Activated T-cell treated with anti-CD3 and anti-CD28 coated beads for 1 hour (primary cell): ENCODE measurements at regions not wholly inside any gene's neighbourhood (a gene's known extent, or its start where the extent isn't known, plus 50 kb on each side); places are given as distances from the start of the nearest gene placed in this dataset.
"Not testable (repeated sequence)": the region's sequence is repeated elsewhere in the genome, so short reads cannot be mapped to it uniquely, and the experiment has no call there.

Experiments
- DNase-seq: peaks from one replicate; pipeline ENCODE4 v3.0.0-alpha.2; 2020; ENCODE audit warnings: low read depth

DNA sequence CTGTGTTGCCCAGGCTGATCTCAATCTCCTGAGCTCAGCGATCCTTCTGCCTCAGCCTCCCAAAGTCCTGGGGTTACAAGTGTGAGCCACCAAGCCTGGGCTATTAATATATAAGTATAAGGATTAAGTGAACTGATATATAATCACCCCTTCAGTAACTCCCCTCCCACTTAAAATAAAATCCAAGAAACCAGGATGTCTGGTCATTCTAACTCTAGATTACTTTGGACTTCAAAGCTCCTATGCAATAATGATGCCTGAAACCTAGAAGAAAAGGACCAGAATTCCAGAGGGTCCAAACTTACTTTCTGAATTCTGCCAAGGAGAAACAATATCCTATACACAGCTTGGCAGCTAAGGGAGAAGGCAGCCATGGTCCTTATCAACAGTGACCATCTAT lies 206.8 kb upstream of the ZNF217 start:
- DNase-seq, result no peak

DNA sequence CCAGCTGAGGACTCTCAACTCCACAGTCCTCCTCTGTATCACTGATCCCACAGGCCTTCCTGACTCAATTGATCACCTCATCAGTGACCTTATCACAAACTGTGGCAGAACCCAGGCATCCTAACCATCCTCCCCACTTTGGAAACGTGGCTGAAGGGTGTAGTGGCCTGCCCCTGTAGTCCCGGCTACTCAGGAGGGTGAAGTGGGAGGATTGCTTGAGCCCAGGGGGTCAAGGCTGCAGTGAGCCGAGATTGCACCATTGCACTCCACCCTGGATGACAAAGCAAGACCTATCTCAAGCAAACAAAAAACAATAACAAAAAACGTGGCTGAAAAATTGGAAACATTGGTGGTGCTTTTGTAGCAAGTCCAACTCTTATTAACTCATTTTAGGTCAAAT lies 203.4 kb upstream of the ZNF217 start:
- no peak for DNase-seq

DNA sequence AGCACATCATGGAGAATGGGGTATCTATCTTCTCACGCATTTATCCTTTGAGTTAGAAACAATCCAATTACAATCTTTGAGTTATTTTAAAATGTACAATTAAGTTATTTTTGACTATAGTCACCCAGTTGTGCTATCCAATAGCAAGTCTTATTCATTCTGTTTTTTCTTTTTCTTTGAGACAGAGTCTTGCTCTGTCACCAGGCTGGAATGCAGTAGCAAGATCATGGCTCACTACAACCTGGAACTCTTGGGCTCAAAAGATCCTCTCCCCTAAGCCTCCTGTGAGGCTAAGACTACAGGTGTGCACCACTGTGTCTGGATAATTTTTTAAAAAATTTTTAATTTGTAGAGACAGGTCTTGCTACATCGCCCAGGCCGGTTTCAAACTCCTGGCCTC lies 201.5 kb upstream of the ZNF217 start:
- no peak for DNase-seq

DNA sequence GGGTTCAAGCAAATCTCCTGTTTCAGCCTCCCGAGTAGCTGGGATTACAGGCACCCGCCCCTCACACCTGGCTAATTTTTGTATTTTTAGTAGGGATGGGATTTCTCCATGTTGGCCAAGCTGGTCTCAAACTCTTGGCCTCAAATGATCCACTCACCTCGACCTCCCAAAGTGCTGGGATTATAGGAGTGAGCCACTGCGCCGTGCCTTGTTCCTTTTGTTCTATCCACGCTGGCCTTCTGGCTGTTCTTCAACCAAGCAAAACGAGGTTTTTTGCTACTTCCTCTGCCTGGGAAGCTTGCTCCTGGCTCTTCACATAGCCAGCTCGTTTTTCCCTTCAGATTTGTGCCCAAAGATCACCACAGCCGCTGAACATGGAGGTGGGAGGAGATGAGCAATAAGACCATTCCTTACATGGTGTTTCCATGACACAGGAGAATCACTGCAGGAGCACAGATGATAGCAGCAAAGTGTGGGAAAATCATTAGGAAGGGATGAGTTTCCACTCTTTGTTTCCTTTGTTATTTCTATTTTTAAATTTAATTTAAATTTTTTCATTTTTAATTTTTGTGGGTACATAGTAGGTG lies 201.0 kb upstream of the ZNF217 start:
- DNase-seq, result no peak

DNA sequence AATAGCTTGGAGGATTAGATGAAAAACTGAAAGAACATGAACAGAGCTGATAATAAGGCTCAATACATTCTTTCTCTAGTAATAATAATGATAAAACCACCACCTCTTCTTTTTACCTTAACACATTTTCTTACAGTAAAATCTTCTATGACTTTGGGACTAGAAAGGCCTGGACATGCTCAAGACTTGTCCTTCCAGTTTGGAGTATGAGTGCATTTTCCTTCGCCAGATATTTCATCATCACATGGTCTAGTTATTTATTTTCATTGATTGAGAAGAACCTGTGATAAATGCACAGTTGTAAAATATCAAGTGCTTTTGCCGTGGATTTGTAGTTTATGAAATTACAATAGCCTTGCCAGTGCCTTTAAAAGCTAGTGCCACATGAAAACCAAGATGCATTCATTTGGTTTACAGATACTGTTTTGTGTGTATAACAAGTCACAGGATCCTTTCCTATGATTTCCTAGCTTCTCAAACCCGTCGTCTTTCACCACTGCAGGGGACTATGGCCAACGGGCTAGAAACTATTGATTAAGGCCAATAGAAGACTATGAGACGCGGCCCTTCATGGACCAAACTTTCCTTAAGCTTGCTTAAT lies 200.2 kb upstream of the ZNF217 start:
- DNase-seq, result no peak

DNA sequence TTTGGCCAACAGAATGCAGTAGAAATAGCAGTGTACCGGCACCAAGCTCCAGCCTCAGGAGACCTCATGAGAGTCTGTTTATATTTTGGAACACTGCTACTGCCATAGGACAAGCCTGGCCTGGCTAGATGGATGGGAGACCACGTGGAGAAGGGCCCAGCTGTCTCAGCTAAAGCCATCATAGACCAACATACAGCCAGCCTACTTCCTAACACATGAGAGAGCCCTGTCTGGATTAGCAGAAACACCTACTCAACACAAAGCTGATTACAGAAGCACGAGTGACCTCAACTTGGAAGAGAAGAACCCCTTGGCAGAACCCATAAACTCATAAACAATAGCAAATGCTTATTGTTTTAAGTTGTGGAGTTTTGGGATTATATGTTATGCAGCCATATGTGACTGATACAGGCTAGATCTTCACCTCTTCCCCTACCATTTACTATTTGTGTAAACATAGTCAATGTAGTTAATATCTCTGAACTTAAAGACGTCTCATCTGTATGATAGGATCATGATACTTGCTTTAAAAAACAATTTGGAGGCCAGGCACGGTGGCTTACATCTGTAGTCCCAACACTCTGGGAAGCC lies 199.4 kb upstream of the ZNF217 start:
- no peak for DNase-seq

DNA sequence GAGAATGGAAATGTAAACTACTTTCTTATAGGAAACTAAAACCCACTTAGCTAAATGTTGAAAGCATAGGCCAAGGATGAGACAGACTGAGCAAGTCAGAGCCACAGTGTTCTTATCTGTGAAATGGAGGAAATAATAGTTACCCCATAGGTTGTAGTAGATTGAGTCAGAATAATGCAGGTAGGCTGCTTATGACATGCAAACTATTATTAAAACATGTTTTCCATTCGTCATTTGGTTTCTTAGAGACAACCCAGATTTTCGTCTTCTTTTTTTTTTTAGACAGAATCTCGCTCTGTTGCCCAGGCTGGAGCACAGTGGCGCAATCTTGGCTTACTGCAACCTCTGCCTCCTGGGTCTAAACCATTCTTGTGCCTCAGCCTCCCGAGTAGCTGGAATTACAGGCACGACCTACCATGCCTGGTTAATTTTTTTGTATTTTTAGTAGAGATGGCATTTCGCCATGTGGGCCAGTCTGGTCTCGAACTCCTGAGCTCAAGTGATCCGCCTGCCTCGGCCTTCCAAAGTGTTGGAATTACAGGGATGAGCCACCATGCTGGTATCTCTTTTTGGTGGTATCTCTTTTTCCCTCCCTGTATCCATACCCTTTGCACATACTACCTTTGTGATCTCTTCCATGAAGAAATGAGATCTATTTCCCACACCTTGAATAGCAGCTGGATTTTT lies 196.5 kb upstream of the ZNF217 start:
- DNase-seq, result no peak

DNA sequence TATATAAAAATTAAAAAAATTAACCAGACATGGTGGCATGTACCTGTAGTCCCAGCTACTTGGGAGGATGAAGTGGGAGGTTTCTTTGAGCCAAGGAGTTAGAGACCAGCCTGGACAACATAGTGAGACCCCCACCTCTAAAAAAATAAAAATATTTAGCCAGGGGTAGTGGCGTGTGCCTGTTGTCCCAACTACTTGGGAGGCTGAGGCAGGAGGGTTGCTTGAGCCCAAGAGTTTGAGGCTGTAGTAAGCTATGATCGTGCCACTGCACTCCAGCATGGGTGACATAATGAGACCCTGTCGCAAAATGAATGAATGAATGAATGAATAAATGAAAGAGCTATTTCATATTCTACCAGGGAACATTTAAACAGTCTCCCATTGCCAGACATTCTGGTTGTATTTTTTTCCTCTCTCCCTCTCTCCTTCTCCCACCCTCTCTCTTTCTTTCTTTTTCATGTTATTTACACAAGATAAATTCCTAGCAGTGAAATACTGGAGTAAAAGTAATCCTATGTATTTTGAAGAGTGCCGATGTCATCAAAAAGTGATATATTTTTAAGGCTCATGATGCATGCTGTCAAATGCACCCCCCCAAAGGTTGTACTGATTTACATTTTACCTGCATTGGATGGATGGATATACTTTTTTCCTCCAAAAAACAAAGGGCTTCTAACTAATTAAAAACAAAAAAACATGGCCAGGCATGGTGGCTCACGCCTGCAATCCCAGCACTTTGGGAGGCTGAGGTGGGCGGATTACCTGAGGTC lies 194.8 kb upstream of the ZNF217 start:
- DNase-seq, result no peak

DNA sequence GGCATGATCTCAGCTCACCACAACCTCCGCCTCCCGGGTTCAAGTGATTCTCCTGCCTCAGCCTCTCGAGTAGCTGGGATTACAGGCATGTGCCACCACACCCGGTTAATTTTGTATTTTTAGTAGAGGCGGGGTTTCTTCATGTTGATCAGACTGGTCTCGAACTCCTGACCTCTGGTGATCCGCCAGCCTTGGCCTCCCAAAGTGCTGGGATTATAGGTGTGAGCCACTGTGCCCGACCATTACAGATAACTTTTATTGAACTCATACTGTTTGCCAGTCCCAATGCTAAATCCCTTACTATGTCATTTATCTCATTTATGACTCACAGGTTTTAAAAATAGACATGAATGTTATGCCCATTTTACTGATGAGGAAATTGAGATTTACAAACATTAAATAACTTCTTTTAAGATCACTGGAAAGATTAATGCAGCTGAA lies 193.9 kb upstream of the ZNF217 start:
- not testable (repeated sequence) for DNase-seq

DNA sequence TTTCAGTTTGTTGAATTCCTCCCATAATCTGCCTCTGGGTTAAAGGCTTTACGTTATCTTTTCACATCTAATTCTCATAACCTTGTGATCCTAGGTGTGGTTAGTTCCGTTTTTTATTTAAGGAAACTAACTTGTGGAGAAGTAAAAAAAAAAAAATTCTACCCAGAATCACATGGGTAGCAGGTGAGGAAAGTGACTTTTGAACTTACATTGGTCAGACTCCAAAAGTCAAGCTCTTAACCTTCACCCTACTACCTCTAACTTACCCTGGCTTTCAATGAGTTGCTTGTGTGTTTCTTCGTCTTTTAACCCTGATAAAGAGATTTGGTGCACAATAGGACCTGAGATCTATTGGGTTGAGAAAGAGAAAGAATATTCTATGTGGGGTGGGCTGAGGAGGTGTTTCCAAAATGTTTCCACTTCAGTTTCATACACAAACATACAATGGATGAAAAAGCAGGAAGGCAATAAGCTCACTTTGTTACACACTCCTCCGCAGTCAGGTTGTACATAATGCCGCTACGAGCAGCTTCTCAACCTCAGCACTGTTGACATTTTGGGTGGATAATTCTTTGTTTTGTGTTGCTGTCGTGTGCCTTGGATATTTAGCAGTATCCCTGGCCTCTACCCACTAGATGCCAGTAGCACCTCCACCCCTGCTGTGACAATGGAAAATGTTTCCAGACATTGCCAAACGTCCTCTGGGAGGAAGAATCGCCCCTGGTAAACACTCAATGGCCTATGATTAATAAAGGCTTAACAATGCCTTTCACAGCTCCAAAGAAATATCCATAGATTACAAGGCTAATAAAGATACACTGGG lies 193.0 kb upstream of the ZNF217 start:
- DNase-seq, result no peak

DNA sequence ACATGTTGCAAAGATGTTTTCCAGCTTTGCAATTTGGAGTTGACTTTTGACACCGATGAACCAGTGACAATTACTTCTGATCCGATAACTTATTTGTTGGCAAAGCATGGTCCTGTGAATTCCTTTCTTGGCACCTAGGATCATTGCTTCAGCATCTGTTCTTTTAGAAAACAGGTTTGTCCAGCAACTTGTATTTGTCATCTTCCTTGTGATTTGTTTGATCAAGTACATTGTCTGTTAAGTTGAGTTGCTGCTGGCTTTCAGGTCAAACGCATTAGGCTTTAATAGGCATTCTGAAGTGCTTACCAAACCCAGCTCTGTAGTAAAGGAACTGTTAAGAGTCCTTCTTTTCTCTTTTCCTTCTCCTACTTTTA lies 192.4 kb upstream of the ZNF217 start:
- no peak for DNase-seq

DNA sequence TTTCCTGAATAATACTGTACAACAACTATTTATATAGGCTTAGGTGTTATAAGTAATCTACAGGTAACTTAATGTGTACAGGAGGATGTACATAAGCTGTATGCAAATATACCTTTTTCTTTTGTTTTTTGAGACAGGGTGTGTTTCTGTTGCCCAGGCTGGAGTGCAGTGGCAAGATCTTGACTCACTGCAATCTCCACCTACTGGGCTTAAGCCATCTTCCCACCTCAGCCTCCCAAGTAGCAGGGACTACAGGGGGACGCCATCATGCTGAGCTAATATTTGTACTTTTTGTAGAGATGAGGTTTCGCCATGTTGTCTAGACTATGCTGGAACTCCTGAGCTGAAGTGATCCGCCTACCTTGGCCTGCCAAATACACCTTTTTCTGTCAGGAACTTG lies 191.7 kb upstream of the ZNF217 start:
- DNase-seq, result no peak

DNA sequence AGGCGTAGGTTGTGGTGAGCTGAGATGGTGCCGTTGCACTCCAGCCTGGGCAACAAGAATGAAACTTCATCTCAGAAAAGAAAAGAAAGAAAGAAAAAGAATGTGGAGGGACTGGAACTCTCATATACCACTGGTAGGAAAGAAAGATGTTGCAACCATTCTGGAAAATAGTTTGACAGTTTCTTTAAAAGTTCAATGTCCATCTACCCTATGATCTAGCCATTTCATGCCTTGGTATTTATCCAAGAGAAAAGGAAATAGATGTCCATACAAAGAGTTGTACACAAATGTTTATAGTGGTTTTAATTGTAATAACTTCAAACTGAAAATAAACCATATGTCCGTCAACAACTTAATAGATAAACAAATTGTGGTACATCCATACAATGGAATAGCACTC lies 190.1 kb upstream of the ZNF217 start:
- DNase-seq, result no peak

DNA sequence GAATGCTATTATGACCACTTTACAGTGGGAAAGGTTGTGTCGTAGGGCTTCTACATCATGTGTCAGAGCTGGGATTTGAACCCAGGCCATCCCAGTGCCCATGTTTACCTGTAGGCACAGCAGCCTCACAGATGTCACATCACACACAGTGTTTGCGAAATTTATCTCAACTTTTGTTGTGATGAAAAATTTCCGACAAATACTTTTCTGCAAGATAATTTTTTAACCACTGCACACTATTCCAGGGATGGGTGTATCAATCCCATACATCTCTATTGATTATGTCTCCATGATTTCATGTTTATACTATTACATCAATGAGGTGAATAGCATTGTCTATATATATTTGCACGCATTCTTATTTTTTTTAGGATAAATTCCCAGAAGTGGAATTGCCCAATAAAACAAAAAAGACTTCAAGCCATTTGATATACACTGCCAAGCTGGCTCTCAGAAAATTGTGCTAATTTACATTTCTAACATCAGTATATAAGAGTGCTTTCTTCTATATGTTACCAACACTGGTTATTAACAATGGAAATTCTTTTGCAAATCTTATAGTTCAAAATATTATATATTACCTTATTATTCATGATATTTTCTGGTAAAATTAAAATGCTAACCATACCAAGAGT lies 189.1 kb upstream of the ZNF217 start:
- DNase-seq, result no peak

DNA sequence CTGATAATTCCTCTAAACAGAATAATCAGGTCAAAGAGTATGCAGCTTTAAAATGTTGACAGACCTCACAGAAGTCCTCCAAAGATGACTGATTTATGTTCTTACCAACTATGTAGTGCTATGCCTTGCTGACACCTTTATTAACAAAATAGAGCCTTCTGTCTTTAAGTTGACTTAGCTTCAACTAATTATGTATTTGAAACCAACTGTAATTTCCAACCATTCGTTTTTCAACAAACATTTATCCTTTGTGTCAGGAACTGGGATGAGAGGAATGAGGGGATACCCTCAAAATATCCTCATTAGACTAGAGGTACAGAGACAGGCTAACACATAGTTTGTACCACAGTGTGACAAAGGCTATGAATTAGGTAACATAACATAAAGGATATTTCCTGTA lies 186.2 kb upstream of the ZNF217 start:
- no peak for DNase-seq

DNA sequence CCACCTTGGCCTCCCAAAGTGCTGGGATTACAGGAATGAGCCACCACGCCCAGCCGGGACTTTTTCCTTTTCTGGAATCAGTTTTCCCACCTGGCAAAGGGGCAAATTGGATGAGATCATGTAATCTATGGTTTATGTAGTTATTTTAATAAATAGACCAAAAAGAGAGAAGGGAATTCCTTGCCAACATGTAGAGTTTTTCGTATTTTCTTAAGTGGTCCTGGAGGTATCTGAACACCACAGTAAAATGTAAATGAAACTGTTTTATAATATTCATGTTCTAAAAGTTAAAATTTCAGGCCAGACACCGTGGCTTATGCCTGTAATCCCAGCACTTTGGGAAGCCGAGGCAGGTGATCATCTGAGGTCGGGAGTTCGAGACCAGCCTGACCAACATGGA lies 185.1 kb upstream of the ZNF217 start:
- no peak for DNase-seq

DNA sequence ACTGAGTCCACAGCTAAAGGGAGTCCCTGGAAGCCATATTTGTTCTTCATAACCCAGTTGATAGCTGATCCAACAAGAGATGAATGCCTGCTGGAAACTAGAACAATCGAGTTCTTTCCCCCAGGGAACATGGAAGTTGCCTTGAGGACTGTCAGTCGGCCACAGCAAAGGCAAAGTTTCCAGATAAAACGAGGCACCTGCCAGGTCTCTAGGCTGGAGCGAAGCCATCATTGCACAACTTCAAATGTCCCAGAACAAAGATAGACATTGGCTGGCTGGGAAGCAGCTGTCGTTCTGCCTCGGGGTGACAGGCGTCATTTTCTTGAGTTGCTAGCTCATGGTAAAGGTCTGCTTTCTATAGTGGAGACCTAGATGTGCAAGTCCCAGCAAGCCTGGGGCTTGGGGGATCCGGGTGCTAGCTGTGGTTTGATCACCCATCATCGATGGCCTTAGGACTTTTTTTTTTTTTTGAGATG lies 184.4 kb upstream of the ZNF217 start:
- no peak for DNase-seq

DNA sequence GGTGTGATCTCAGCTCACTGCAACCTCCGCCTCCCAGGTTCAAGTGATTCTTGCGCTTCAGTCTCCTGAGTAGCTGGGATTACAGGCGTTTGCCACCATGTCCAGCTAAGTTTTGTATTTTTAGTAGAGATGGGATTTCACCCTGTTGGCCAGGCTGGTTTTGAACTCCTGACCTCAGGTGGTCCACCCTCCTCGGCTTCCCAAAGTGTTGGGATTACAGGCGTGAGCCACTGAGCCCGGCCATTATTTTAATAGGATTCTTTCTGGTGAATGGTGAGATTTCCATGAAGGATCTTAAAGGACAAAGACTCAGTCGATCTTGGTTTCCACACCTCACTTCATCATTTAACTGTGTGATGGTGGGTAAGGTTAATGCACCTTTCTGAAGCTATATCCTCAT lies 183.8 kb upstream of the ZNF217 start:
- not testable (repeated sequence) for DNase-seq

DNA sequence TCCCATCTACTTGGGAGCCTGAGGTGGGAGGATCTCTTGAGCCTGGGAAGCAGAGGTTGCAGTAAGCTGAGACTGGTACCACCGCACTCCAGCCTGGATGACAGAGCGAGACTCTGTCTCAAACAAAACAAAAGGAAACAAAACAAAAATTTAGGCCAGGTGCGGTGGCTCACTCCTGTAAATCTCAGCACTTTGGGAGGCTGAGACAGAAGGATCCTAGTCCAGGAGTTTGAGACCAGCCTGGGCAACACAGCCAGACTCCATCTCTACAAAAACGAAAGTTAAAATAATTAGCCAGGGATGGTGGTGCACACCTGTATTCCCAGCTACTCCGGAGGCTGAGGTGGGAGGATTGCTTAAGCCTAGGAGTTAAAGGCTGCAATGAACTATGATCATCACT lies 183.2 kb upstream of the ZNF217 start:
- DNase-seq, result no peak

DNA sequence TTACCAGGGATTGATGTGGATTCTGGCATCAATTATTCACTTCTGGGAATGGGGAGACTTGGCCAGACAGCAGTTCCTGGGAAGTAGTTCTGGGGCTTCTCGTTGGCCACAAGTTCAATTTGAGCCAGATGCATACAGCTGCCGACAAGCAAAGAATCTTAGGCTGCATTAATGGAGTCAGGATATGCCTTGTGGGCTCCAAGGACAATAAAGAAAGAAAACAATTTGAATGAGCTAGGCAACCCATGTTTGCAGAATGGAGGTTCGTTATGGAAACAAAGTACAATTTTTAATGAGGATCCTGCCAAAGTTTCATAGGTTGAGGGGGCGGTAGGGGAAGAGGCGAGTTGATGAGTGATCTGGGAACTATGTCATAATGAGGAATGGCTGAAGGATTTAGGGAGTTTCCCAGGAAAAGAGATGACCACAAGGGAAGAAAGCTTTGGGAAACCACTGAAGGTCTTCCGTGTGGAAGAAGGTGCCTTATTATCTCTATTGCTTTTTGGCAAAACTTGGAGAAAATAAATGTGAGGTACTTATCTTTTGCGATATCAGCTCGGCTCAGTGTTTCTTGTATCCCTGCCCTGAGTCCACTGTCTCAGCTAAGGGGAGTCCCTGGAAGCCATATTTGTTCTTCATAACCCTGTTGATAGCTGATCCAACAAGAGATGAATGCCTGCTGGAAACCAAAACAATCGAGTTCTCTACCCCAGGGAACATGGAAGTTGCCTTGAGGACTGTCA lies 181.0 kb upstream of the ZNF217 start:
- no peak for DNase-seq
